SK-N-SH (cell line): ENCODE measurements at regions not wholly inside any gene's neighbourhood (a gene's known extent, or its start where the extent isn't known, plus 50 kb on each side); places are given as distances from the start of the nearest gene placed in this dataset.

Experiments
- CTCF ChIA-PET: fragments of 300-600, 350-600 bp; formaldehyde crosslinking; extraction: SDS; loops from one replicate; lab custom pipeline; 2021; lab: Yijun Ruan, JAX
- POLR2A ChIA-PET: fragments of 350-600 bp; sonication (Branson Sonifier 250); formaldehyde crosslinking; extraction: SDS; loops from one replicate; lab custom pipeline; 2020; ENCODE audit warnings: antibody characterized with exemption, inconsistent platforms; lab: Yijun Ruan, JAX
- DNase-seq: peaks from one replicate; pipeline ENCODE4 v3.0.0; 2012
- H2AFZ ChIP-seq: fragments of 200-600 bp; sonication (generic); 2 replicates; pipeline ENCODE4 v1.8.1; 2016; ENCODE audit warnings: antibody characterized with exemption, mild to moderate bottlenecking, low read depth
- H3F3A ChIP-seq: fragments of 200-600 bp; sonication (generic); replicated peaks from 2 replicates; pipeline ENCODE3; 2016; ENCODE audit warnings: antibody characterized with exemption, mild to moderate bottlenecking; ENCODE audit not compliant: insufficient read depth
- H3K27ac ChIP-seq, 2 experiments: fragments of 200-500 bp in 1 of 2; fragments of 200-600 bp in 1 of 2; sonication (Bioruptor generic) in 1 of 2; sonication (generic), shearing (Covaris generic) in 1 of 2; 2 replicates each; pipeline versions ENCODE4 v1.5.1 to v1.6.1; 2014 to 2016; ENCODE audit warnings: low read depth in 2 of 2, inconsistent platforms in 1 of 2, low read length in 1 of 2, mild to moderate bottlenecking in 1 of 2, mixed read lengths in 1 of 2
- H3K27me3 ChIP-seq: fragments of 200-600 bp; sonication (generic), shearing (Covaris generic); 2 replicates; pipeline ENCODE4 v1.6.1; 2016; ENCODE audit warnings: mixed run types; ENCODE audit not compliant: insufficient read depth
- H3K36me3 ChIP-seq, 2 experiments: fragments of 200-500 bp in 1 of 2; fragments of 200-600 bp in 1 of 2; sonication (Bioruptor generic) in 1 of 2; sonication (generic) in 1 of 2; replicated peaks in 1 of 2; 2 replicates each; pipeline versions ENCODE3 to v1.5.1; 2014 to 2016; ENCODE audit warnings: low read length in 1 of 2, mild to moderate bottlenecking in 1 of 2; ENCODE audit not compliant: insufficient read depth in 2 of 2, control insufficient read depth in 1 of 2
- H3K4me1 ChIP-seq, 2 experiments: fragments of 200-500 bp in 1 of 2; fragments of 200-600 bp in 1 of 2; sonication (Bioruptor generic) in 1 of 2; sonication (generic), shearing (Covaris generic) in 1 of 2; 2 replicates each; pipeline versions ENCODE4 v1.5.1 to v1.6.1; 2014 to 2016; ENCODE audit warnings: low read depth in 1 of 2, low read length in 1 of 2, mixed run types in 1 of 2; ENCODE audit not compliant: insufficient read depth in 2 of 2, control insufficient read depth in 1 of 2
- H3K4me2 ChIP-seq: fragments of 200-600 bp; sonication (generic), shearing (Covaris generic); 2 replicates; pipeline ENCODE4 v1.6.1; 2017; ENCODE audit warnings: mixed run types
- H3K4me3 ChIP-seq, 2 experiments: fragments of 200-500 bp in 1 of 2; fragments of 200-600 bp in 1 of 2; sonication (Bioruptor generic) in 1 of 2; sonication (generic), shearing (Covaris generic) in 1 of 2; 2 replicates each; pipeline versions ENCODE4 v1.5.1 to v1.8.1; 2014 to 2016; ENCODE audit warnings: low read depth in 2 of 2, inconsistent platforms in 1 of 2, low read length in 1 of 2, mild to moderate bottlenecking in 1 of 2, mixed read lengths in 1 of 2, moderate library complexity in 1 of 2
- H3K79me2 ChIP-seq: fragments of 200-600 bp; sonication (generic); 2 replicates; pipeline ENCODE4 v1.8.1; 2017; ENCODE audit warnings: mild to moderate bottlenecking; ENCODE audit not compliant: insufficient read depth
- H3K9ac ChIP-seq: fragments of 200-600 bp; sonication (generic); 2 replicates; pipeline ENCODE4 v1.6.1; 2017; ENCODE audit warnings: mixed run types
- H3K9me2 ChIP-seq: fragments of 200-600 bp; sonication (generic); 2 replicates; pipeline ENCODE4 v1.6.1; 2017; ENCODE audit warnings: mixed run types
- H3K9me3 ChIP-seq: fragments of 200-600 bp; sonication (generic); 2 replicates; pipeline ENCODE4 v1.6.1; 2017; ENCODE audit warnings: mixed run types, mild to moderate bottlenecking, moderate library complexity
- H4K20me1 ChIP-seq: fragments of 200-600 bp; sonication (generic); 2 replicates; pipeline ENCODE4 v1.6.1; 2017; ENCODE audit warnings: mild to moderate bottlenecking, mixed run types; ENCODE audit not compliant: insufficient read depth
- CTCF ChIP-seq: fragments of 200-600 bp; sonication (generic); IDR thresholded peaks from 2 replicates; pipeline ENCODE4 v1.6.1; 2017; ENCODE audit warnings: antibody characterized with exemption, mild to moderate bottlenecking, moderate library complexity
- EP300 ChIP-seq, 2 experiments: IDR thresholded peaks; 2 replicates each; pipeline versions ENCODE4 v1.4.0 to v1.6.1; 2012; ENCODE audit warnings: borderline replicate concordance in 1 of 2, low read depth in 1 of 2, low read length in 1 of 2
- EZH2phosphoT487 ChIP-seq: fragments of 200-600 bp; sonication (generic); IDR thresholded peaks from 2 replicates; pipeline ENCODE4 v1.6.1; 2017; ENCODE audit warnings: low read depth, mixed run types, mild to moderate bottlenecking, antibody characterized with exemption, moderate library complexity, borderline replicate concordance
- FOXJ3 ChIP-seq: sonication (generic); formaldehyde crosslinking; IDR thresholded peaks from 2 replicates; pipeline ENCODE4 v1.5.1; 2020; ENCODE audit warnings: mild to moderate bottlenecking, missing genetic modification reagents
- GATA2 ChIP-seq: sonication (generic); formaldehyde crosslinking; IDR thresholded peaks from 2 replicates; pipeline ENCODE4 v1.5.0; 2020; ENCODE audit warnings: mild to moderate bottlenecking, missing genetic modification reagents
- IRF3 ChIP-seq: fragments of 150-350 bp; IDR thresholded peaks from 2 replicates; pipeline ENCODE4 v1.6.1; 2016; ENCODE audit warnings: mild to moderate bottlenecking, low read depth, low read length
- NFIC ChIP-seq: IDR thresholded peaks from 2 replicates; pipeline ENCODE4 v1.4.0; 2012; ENCODE audit warnings: borderline replicate concordance
- RAD21 ChIP-seq: IDR thresholded peaks from 2 replicates; pipeline ENCODE4 v1.6.1; 2012; ENCODE audit warnings: mild to moderate bottlenecking, low read length
- RFX5 ChIP-seq: IDR thresholded peaks from 2 replicates; pipeline ENCODE4 v1.6.1; 2012; ENCODE audit warnings: mild to moderate bottlenecking, improper control_type of control experiment, low read length
- RXRA ChIP-seq: IDR thresholded peaks from 2 replicates; pipeline ENCODE4 v1.4.0; 2012; ENCODE audit warnings: low read depth, mild to moderate bottlenecking, borderline replicate concordance
- SIN3A ChIP-seq: IDR thresholded peaks from 2 replicates; pipeline ENCODE4 v1.6.1; 2012; ENCODE audit warnings: low read depth, mild to moderate bottlenecking, low read length, moderate library complexity, borderline replicate concordance
- TAF1 ChIP-seq: IDR thresholded peaks from 2 replicates; pipeline ENCODE4 v1.6.1; 2012; ENCODE audit warnings: low read depth, mild to moderate bottlenecking, low read length, moderate library complexity, borderline replicate concordance
- TCF12 ChIP-seq: IDR thresholded peaks from 2 replicates; pipeline ENCODE4 v1.4.0; 2012
- YY1 ChIP-seq: IDR thresholded peaks from 2 replicates; pipeline ENCODE4 v1.4.0; 2012; ENCODE audit warnings: low read depth, mild to moderate bottlenecking
- WGBS: methylation state at CpG from one replicate; pipeline ENCODE4 v1.1.6; 2017; ENCODE audit warnings: low lambda C conversion rate; 5-methylcytosine and 5-hydroxymethylcytosine counted together
- TF ChIP-seq, protein P1 (sequence below): IDR thresholded peaks from 2 replicates; pipeline ENCODE4; 2012
- TF ChIP-seq, protein P2 (sequence below): IDR thresholded peaks from 2 replicates; pipeline ENCODE4 v1.4.0; 2012; ENCODE audit warnings: low read depth, borderline replicate concordance
- TF ChIP-seq, protein P3 (sequence below): fragments of 150-350 bp; IDR thresholded peaks from 2 replicates; pipeline ENCODE4 v1.6.1; 2017; ENCODE audit warnings: antibody characterized with exemption, low read length, low read depth, borderline replicate concordance

GRCh38 chr9:82894961-82895821 lies 167.8 kb downstream of the RASEF start (continued):
- TF ChIP-seq FOXJ3: no peak
- no peak for TF ChIP-seq NFIC
- peak in 1 of 2 experiments; percentile 80; a peak in 2 of 4 replicates for TF ChIP-seq EP300 (IDR thresholded peaks at IDR 0.05; ENCODE audit: borderline replicate concordance in 1 of 2, low read depth in 1 of 2, low read length in 1 of 2)

DNA sequence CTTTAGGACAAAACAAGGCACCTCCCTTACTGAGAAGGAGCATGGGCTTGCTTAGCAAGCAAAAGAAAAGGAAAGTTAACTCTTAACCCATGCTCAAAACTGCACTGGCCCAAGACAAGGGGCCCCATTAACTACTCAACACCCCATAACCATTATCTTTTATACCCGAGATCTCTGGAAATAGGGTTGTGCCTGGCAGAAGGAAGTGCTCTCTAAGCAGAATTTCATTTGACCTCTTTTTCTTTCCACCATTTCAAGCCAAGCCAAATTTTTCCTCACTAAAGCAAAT lies 167.2 kb downstream of the RASEF start:
- ChIA-PET CTCF (no interaction called here), POLR2A (no interaction called here)
- Histone ChIP-seq H3K4me3 (no peak overlapping the region), H3K9ac (no peak overlapping the region), H3K27me3 (no peaks in the 10 kb centered on the region), H3F3A (no peaks in the 10 kb centered on the region), H2AFZ (no peak overlapping the region), H3K27ac (peak overlapping the region in 1 of 2 experiments; percentile 92; a peak in 2 of 4 replicates), H3K79me2 (no peaks in the 10 kb centered on the region), H3K9me3 (no peaks in the 10 kb centered on the region), H3K4me1 (peaks cover 0 to 10% of the 10 kb centered on the region in 2 experiments; a peak in 2 of 4 replicates), H3K4me2 (no peak overlapping the region), H4K20me1 (no peaks in the 10 kb centered on the region), H3K36me3 (no peaks in the 10 kb centered on the region), H3K9me2 (no peaks in the 10 kb centered on the region)
- WGBS: 36% methylated on average over 1 of the region's 1 CpG
- TF ChIP-seq GATA2 (CRISPR knock-in tag): no peak
- no peak for TF ChIP-seq RAD21
- TF ChIP-seq CTCF: no peak
- DNase-seq: no peak

DNA sequence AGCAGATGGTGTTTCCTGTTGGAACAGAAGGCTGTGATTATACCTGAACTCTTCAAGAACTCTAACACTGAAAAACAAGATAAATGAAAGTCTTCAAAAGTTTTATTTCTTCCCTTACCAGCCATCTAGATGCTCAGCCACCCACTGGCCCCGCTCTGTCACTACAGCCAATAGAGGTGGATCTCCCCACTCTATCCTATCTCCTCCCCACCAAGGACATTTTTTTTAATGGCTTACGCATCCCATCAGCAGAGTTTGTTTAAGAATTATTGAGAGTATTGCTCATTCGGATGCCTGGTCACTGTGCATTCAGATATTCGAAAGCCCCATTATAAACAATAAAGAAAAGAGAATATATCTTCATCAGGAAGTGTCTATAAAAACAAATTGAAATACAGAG lies 159.4 kb downstream of the RASEF start:
- no peak for DNase-seq
- H3K36me3 ChIP-seq: no peaks in the 10 kb centered on the region
- H3K9me3 ChIP-seq: no peaks in the 10 kb centered on the region
- H4K20me1 ChIP-seq: no peaks in the 10 kb centered on the region
- no peaks in the 10 kb centered on the region for H3K9me2 ChIP-seq
- H3K9ac ChIP-seq: no peak overlapping the region
- no peaks in the 10 kb centered on the region for H3K4me1 ChIP-seq
- no peaks in the 10 kb centered on the region for H3K79me2 ChIP-seq
- no peak overlapping the region for H3K4me2 ChIP-seq
- H3K4me3 ChIP-seq: no peak overlapping the region
- H3K27me3 ChIP-seq: no peaks in the 10 kb centered on the region
- POLR2A ChIA-PET: no interaction called here
- no peaks in the 10 kb centered on the region for H3F3A ChIP-seq
- CTCF ChIA-PET: no interaction called here
- TF ChIP-seq GATA2 (CRISPR knock-in tag) (no peak), FOXJ3 (no peak), EP300 (IDR thresholded peaks at IDR 0.05; ENCODE audit: borderline replicate concordance in 1 of 2, low read depth in 1 of 2, low read length in 1 of 2) (no peak), YY1 (no peak), SIN3A (no peak), EZH2phosphoT487 (no peak), RFX5 (no peak), TAF1 (no peak), RXRA (no peak), IRF3 (no peak), NFIC (no peak), TCF12 (no peak)
- TF ChIP-seq, protein P1, sequence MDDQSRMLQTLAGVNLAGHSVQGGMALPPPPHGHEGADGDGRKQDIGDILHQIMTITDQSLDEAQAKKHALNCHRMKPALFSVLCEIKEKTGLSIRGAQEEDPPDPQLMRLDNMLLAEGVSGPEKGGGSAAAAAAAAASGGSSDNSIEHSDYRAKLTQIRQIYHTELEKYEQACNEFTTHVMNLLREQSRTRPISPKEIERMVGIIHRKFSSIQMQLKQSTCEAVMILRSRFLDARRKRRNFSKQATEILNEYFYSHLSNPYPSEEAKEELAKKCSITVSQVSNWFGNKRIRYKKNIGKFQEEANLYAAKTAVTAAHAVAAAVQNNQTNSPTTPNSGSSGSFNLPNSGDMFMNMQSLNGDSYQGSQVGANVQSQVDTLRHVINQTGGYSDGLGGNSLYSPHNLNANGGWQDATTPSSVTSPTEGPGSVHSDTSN: no peak
- TF ChIP-seq, protein P2, sequence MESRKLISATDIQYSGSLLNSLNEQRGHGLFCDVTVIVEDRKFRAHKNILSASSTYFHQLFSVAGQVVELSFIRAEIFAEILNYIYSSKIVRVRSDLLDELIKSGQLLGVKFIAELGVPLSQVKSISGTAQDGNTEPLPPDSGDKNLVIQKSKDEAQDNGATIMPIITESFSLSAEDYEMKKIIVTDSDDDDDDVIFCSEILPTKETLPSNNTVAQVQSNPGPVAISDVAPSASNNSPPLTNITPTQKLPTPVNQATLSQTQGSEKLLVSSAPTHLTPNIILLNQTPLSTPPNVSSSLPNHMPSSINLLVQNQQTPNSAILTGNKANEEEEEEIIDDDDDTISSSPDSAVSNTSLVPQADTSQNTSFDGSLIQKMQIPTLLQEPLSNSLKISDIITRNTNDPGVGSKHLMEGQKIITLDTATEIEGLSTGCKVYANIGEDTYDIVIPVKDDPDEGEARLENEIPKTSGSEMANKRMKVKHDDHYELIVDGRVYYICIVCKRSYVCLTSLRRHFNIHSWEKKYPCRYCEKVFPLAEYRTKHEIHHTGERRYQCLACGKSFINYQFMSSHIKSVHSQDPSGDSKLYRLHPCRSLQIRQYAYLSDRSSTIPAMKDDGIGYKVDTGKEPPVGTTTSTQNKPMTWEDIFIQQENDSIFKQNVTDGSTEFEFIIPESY: no peak
- TF ChIP-seq, protein P3, sequence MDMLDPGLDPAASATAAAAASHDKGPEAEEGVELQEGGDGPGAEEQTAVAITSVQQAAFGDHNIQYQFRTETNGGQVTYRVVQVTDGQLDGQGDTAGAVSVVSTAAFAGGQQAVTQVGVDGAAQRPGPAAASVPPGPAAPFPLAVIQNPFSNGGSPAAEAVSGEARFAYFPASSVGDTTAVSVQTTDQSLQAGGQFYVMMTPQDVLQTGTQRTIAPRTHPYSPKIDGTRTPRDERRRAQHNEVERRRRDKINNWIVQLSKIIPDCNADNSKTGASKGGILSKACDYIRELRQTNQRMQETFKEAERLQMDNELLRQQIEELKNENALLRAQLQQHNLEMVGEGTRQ: no peak
- 56% methylated on average over 4 of the region's 4 CpGs for WGBS
- no peak overlapping the region for H2AFZ ChIP-seq
- H3K27ac ChIP-seq: no peak overlapping the region
